GM21515 (cell line): ENCODE measurements at regions not wholly inside any gene's neighbourhood (a gene's known extent, or its start where the extent isn't known, plus 50 kb on each side); places are given as distances from the start of the nearest gene placed in this dataset.
"Not testable (repeated sequence)": the region's sequence is repeated elsewhere in the genome, so short reads cannot be mapped to it uniquely, and the experiment has no call there.

Experiments
- ATAC-seq: cut with Tn5 transposase; IDR thresholded peaks from one replicate; pipeline ENCODE4 v1.9.1; 2021; ENCODE audit not compliant: unreplicated experiment

DNA sequence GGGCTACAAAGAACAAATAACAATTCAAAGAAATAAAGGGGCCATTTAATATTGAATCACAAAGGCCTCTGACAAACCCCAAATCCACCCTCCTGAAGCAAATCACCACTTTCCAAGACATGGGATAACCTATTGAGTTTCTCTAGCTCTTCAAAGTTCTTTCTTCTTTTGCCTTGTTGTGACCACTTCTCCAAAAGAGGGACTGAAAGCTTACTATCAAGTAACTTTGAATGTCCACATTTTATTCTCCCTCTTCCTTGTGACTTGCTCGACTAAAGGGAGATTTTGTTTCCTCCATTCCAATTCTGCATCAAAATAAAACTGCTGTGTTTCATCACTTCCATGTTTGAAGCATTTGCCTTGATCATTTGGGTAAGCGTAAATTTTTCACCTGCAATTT lies 166.6 kb upstream of the SLC7A11 start:
- no peak for ATAC-seq

GRCh38 chr4:138407329-138407728 lies 165.2 kb upstream of the SLC7A11 start:
- no peak for ATAC-seq

- ATAC-seq = no peak
These were observed 164.7 kb upstream of the SLC7A11 start for GRCh38 chr4:138406876-138407275.

DNA sequence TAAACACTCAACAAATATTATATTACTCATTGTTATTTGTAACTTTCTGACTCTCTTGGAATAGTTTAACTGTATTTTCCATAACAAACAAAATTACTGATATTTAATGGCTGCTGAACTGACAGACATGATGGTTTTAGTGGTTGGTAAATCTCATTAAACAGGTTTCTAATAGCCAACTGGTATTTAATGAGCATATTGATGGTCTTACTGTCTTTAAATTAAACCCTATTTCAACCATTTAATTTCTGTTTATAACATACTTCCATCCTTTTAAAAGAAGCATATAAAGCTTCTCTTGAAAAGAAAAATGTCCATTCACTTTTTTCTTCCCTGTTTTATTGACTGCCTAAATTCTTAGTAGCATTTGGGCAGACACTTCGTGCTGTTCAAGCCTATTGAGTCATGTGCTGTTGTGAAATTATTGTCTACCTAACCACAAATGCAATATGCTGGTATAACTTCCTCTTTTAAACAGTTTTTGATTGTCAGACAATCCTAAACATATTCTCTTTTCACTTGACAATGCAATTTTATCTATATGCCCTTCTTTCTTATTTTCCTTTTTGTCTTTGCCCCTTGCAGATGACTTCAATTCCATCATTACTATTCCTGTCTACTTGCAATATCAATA lies 163.9 kb upstream of the SLC7A11 start:
- ATAC-seq = peak; percentile 73

DNA sequence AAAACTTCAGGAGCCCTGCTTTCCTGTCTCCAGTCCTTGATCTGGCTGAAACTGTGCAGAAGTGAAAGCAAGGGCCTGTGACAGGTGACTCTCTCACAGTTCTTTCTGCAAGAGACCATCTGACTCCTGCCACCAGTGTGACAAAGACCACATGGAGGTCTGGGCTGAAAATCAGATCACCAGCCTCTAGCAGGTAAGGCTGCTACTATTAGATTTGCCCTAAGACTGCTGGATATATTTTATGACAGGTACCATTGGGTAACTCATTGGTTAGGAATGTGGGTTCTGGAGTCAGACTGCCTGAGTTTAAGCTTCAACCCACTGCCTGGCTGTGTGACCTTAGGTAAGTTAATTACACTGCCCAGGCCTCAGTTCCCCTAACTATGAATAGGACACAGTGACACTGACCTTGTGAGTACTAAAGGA lies 163.3 kb upstream of the SLC7A11 start:
- peak; percentile 85 for ATAC-seq

DNA sequence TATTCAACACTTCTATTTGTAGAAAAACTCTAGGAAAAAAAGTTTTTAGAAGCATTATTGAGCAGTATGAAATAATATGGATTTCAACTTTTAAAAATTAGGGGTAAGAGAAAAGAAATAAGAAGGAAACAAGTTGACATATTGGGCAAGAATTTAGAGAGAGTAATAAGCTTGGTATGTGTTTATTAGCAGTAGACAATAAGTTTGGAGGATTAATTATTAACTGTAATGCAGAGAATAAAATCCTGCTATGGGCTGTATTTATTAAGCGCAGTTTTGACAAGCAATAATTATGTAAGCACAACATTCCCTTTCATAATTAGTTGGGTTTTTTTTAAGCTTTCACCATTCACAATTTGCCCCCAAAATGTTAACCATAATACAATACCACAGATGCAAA lies 162.7 kb upstream of the SLC7A11 start:
- ATAC-seq = no peak

GRCh38 chr4:138404251-138404650 lies 162.1 kb upstream of the SLC7A11 start:
- no peak for ATAC-seq

- ATAC-seq = no peak
These were observed 159.2 kb upstream of the SLC7A11 start for GRCh38 chr4:138401334-138401733.

DNA sequence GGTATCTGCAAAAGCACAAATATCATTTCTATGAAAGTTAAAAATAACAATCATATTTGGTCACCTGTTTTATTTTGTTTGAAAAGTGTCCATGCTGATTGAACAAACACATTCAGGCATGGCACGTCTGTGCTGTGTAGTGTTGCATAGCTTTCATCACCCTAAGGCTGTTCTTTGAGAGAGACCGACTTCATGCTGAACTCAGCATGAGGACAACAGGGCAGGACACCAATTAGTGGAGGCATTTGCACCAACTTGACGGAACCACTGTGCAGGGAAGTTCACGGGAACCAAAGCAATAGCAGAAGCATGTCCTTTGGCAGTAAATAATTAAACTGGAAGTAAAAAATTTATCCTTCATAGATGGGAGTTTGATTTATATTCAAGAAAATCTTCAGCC lies 158.4 kb upstream of the SLC7A11 start:
- ATAC-seq = no peak

DNA sequence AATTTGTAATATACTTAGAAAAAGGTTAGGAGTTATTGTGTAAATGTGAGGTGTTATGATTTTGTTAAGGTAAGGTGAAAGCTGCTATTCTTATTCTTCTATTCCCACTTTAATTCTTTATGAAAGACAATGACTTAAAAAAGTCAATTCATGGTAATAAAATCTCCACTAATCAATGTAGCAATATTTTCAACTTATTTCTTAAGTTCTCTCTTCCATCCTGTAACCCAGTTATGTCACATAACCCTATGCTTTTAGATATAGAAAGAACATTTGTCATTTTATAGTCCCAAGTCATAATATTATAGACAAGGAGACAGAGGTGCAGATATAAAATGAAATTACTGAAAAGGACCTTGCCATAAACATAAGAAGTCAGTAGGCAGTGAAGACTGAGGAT lies 157.9 kb upstream of the SLC7A11 start:
- ATAC-seq = no peak

DNA sequence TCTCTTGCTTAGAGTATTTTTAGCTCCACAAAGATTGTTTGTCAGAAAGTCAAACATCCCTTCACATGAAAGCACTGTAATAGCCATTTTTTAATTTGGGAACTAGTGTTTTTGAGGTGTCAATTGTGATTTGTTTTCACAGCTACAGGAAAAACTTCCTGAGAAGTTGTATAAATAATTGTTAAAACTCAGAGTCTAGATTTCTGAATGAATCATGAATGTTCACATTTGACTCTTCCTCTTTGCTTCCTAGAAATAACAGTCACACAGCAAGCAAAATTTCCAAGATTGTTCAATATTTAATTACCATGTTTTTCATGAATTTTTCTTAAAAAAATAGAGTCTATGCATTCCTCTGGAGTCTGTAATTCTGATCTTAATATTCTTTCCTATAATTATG lies 156.9 kb upstream of the SLC7A11 start:
- ATAC-seq = no peak

GRCh38 chr4:138398322-138398721 lies 156.2 kb upstream of the SLC7A11 start:
- ATAC-seq = no peak

DNA sequence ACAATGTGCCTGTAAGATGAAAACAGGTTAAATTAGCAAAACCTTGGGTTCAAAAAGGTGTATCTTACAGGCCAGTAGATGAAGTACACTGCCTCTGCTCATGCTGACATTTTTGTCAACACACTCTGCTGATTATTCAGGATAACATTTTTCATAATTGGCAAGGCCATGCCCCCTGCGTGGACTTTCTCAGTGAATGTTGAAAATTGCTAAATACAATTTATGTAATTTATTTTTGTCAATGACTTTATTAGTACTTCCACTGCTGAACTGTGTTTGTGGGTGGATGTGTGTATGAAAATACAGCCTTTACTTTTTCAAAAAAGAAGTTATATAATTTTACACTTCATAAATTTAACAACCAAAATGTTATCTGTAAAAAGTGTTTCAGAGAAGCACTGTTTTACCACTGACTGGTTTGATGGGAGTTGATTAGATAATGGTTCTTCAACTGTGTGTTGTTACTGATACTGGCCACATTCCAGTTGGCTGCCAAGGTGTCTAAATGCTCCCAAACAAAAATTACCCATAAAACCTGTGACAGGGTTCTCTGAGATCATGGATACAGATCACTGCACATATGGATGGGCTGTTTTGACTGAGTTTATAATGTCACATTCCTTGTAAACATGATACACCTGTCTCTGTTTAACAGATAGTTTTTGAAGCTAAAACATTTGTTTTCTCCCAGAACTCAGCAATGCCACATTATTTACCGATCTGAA lies 151.9 kb upstream of the SLC7A11 start:
- no peak for ATAC-seq

DNA sequence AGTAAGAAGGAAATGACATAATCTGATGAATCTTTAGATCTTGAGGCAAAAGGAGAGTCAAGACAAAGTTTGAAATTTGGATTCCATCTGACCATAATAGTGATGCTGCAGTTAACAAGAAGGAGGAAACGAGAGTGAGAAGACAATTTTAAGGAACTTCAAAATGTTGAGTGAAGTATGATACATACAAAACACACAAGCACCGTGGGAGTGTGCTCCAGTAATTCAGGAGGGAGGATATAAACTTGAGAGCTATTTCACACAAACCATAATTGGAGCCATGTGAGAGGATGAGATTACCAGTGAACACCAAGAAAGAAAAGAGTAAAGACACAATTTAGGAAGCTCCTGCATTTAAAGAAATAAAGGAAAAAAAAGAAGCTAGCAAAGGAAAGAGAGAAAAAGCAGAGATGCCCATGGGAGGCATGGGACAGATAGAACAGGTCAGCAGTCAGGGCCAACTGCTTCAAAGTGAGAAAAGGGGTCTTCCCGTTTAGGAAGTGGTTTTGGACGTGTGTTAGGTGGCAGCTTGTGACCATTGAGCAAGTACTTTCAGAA lies 150.7 kb upstream of the SLC7A11 start:
- ATAC-seq = peak; percentile 79

DNA sequence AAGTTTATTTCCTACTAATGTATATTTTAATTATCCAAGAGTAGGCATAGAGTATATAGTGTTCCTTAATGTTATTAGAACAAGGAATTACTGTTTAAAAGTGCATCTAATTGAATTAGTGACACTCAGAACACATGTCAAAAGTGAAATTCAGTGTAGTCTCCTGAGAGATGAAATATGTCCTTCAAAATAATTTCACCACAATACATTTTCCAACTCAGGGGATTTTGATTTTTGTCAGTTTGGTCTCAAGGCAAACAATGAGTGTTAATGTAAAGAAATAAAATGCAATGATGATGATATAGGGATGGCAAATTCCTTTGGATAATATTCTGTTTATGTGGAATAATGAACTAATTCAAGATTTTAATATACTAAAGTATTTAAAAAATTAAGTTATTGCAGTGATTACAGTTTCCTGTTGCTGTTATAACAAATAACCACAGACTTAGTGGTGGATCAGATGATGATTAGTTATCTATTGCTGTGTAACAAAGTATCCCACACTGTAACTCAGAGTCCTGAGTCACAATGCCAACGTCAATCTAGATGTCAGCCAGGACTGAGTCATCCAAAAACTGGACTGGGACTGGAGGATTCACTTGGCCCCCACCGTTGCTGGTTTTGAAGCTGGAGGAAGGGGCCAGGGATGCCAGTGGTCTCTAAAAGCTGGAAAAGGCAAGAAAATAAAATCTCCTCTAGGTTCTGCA lies 148.0 kb upstream of the SLC7A11 start:
- ATAC-seq = no peak

GRCh38 chr4:138374947-138375346 lies 132.8 kb upstream of the SLC7A11 start:
- no peak for ATAC-seq

- no peak for ATAC-seq
These were observed 125.8 kb upstream of the SLC7A11 start for GRCh38 chr4:138367942-138368341.

GRCh38 chr4:138352446-138352845 lies 110.3 kb upstream of the SLC7A11 start:
- not testable (repeated sequence) for ATAC-seq

DNA sequence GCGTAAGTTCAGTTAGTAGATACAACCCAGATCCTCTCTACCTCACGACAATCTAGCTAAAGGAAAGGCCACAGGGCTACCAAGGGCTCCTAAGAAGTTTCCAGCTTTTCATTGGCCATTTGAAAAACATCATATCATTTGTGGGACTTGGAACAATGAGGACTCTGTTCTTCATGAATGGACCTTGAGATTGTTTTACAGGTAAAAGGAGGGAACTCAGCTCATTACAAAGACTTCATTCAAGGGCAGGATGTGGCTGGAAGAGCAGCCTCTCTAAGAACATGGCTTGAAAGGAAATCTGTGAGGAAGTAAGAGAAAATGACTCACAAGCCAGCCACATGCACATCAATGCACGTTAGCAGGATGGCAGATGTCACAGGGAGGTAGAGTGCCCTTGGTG lies 105.9 kb upstream of the SLC7A11 start:
- no peak for ATAC-seq

DNA sequence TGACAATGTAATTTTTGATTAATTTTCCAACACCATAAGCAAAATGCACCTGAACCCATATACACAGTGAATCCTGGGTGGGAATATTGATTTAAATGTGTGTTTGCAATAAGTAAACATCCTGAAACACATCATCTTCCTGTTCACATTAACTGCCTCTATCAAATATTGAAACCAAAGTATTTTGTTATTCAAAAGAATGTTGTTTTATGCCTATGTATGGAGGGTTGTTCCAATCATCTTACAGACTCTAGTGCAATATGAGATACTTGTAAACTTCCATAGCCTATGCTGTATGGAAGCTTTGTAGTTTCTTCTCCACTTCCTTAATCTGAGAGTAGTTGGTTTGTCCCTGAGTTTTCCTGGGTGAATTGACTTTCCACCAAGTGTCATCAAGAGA lies 105.4 kb upstream of the SLC7A11 start:
- no peak for ATAC-seq

GRCh38 chr4:138344851-138345250 lies 102.7 kb upstream of the SLC7A11 start:
- no peak for ATAC-seq

- no peak for ATAC-seq
These were observed 101.9 kb upstream of the SLC7A11 start for GRCh38 chr4:138344054-138344453.
